ENCODE measurements at regions not wholly inside any gene's neighbourhood (a gene's known extent, or its start where the extent isn't known, plus 50 kb on each side); places are given as distances from the start of the nearest gene placed in this dataset.

DNA sequence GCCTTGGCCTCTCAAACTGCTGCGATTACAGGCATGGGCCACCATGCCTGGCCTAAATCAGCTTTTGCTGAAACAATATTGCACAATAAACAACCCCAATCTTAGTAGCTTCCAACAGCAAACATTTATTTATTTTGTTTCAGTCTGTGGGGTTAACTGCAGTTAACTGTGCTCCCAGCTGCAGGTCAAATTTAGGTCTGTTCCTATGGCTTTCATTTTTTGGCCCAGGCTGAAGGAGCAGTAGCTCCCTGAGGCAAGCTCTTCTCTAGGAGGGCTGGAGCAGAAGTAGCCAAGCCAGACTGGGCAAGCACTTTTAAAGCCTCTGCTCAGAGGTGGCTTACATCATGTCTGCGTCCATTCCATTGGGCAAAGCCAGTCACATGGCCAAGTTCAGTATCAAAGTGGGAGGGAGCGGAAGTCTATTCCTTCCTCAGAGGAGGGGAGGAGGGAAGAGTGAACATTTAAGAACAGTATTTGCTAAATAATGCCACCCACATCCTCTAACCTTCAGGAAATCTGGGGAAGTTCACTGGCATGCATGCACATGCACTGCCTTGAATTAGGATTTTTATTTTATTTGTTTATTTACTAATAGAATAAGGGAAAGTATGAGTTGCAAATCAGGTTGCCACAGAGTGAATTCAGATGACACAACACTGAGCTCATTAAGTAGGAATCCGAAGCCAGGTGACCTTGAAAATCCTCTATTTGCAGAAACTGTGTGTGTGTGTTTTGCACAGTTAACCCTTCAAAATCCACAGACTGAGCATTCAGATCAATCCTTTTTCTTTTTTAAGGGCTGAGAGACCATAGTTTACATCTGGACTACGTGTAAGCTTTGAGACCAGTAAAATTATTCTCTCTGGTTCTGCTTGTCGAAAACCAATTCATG, 122.0 kb upstream of the SEL1L start:
- Mint-ChIP-seq H3K9me3 (ENCODE audit: unreplicated experiment) (peaks cover 37% of the 10 kb centered on the region), H3K4me3 (ENCODE audit: unreplicated experiment) (no peak overlapping the region), H3K36me3 (ENCODE audit: unreplicated experiment) (no peaks in the 10 kb centered on the region), H3K4me1 (ENCODE audit: unreplicated experiment) (no peaks in the 10 kb centered on the region), H3K27me3 (ENCODE audit: unreplicated experiment) (no peaks in the 10 kb centered on the region), H3K27ac (ENCODE audit: unreplicated experiment) (no peak overlapping the region)
- TF ChIP-seq CTCF (IDR thresholded peaks at IDR 0.05): no peak
- no peak for DNase-seq (ENCODE audit: extremely low spot score, unreplicated experiment)

DNA sequence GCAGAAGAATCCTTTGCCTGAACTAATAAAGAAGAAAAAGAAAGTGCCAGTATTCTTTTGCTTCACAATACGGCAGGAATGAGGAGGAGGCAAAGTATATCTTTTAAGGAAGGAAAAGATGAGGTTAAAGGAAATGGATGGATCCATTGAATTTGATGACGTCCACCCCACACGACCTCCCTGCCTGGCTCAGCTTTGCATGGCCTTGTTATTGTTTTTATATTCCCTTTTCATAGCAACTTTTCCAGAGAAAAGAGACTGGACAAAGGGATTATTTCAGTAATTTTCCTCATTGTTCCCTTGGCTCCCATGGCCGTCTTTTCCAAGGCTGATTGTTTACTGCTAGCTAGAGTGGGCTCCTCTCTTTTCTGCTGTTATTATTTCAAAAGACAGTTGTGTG, 123.2 kb upstream of the SEL1L start:
- no peak for TF ChIP-seq CTCF (IDR thresholded peaks at IDR 0.05)
- no peaks in the 10 kb centered on the region for H3K27me3 Mint-ChIP-seq (ENCODE audit: unreplicated experiment)
- no peaks in the 10 kb centered on the region for H3K36me3 Mint-ChIP-seq (ENCODE audit: unreplicated experiment)
- H3K4me1 Mint-ChIP-seq (ENCODE audit: unreplicated experiment): no peaks in the 10 kb centered on the region
- DNase-seq (ENCODE audit: extremely low spot score, unreplicated experiment): no peak
- no peak overlapping the region for H3K4me3 Mint-ChIP-seq (ENCODE audit: unreplicated experiment)
- peaks cover 46% of the 10 kb centered on the region for H3K9me3 Mint-ChIP-seq (ENCODE audit: unreplicated experiment)
- no peak overlapping the region for H3K27ac Mint-ChIP-seq (ENCODE audit: unreplicated experiment)

GRCh38 chr14:81662066-81662465, 128.4 kb upstream of the SEL1L start:
- Mint-ChIP-seq H3K4me3 (ENCODE audit: unreplicated experiment) (no peak overlapping the region), H3K27me3 (ENCODE audit: unreplicated experiment) (no peaks in the 10 kb centered on the region), H3K36me3 (ENCODE audit: unreplicated experiment) (no peaks in the 10 kb centered on the region), H3K27ac (ENCODE audit: unreplicated experiment) (no peak overlapping the region), H3K4me1 (ENCODE audit: unreplicated experiment) (no peaks in the 10 kb centered on the region), H3K9me3 (ENCODE audit: unreplicated experiment) (peaks cover 30% of the 10 kb centered on the region)
- DNase-seq (ENCODE audit: extremely low spot score, unreplicated experiment): no peak
- no peak for TF ChIP-seq CTCF (IDR thresholded peaks at IDR 0.05)

- no peak for DNase-seq (ENCODE audit: extremely low spot score, unreplicated experiment)
- Mint-ChIP-seq H3K27ac (ENCODE audit: unreplicated experiment) (no peak overlapping the region), H3K4me1 (ENCODE audit: unreplicated experiment) (no peaks in the 10 kb centered on the region), H3K4me3 (ENCODE audit: unreplicated experiment) (no peak overlapping the region), H3K27me3 (ENCODE audit: unreplicated experiment) (no peaks in the 10 kb centered on the region), H3K36me3 (ENCODE audit: unreplicated experiment) (no peaks in the 10 kb centered on the region), H3K9me3 (ENCODE audit: unreplicated experiment) (peaks cover 34% of the 10 kb centered on the region)
- no peak for TF ChIP-seq CTCF (IDR thresholded peaks at IDR 0.05)
Observed at GRCh38 chr14:81662570-81663197, 129.0 kb upstream of the SEL1L start.

- Mint-ChIP-seq H3K4me1 (ENCODE audit: unreplicated experiment) (no peaks in the 10 kb centered on the region), H3K27ac (ENCODE audit: unreplicated experiment) (no peak overlapping the region), H3K36me3 (ENCODE audit: unreplicated experiment) (no peaks in the 10 kb centered on the region), H3K4me3 (ENCODE audit: unreplicated experiment) (no peak overlapping the region), H3K9me3 (ENCODE audit: unreplicated experiment) (peaks cover 19% of the 10 kb centered on the region), H3K27me3 (ENCODE audit: unreplicated experiment) (no peaks in the 10 kb centered on the region)
- DNase-seq (ENCODE audit: extremely low spot score, unreplicated experiment): no peak
- no peak for TF ChIP-seq CTCF (IDR thresholded peaks at IDR 0.05)
Observed at GRCh38 chr14:81668626-81669274, 135.1 kb upstream of the SEL1L start.

Measured in osteocyte (in vitro differentiated cells).